GM12891 (cell line): ENCODE measurements at regions not wholly inside any gene's neighbourhood (a gene's known extent, or its start where the extent isn't known, plus 50 kb on each side); places are given as distances from the start of the nearest gene placed in this dataset.

ENCODE experiments used
- PAX5 ChIP-seq: IDR thresholded peaks from 2 replicates; pipeline ENCODE4 v1.6.1; 2011; ENCODE audit warnings: low read length, moderate library complexity, mild to moderate bottlenecking; ENCODE audit not compliant: insufficient read depth, severe bottlenecking
- POLR2A ChIP-seq: IDR thresholded peaks from 2 replicates; pipeline ENCODE4 v1.6.1; 2011; ENCODE audit warnings: low read depth, low read length, control low read depth
- POLR2AphosphoS5 ChIP-seq: IDR thresholded peaks from 2 replicates; pipeline ENCODE4 v1.6.1; 2011; ENCODE audit warnings: low read depth, low read length, control low read depth
- POU2F2 ChIP-seq: IDR thresholded peaks from 2 replicates; pipeline ENCODE4 v1.6.1; 2011; ENCODE audit warnings: low read depth, mild to moderate bottlenecking, control low read depth, low read length, moderate library complexity
- SPI1 ChIP-seq: IDR thresholded peaks from 2 replicates; pipeline ENCODE4 v1.6.1; 2011; ENCODE audit warnings: low read depth, low read length, control low read depth
- TAF1 ChIP-seq: IDR thresholded peaks from 2 replicates; pipeline ENCODE4 v1.6.1; 2011; ENCODE audit warnings: low read depth, low read length, control low read depth

DNA sequence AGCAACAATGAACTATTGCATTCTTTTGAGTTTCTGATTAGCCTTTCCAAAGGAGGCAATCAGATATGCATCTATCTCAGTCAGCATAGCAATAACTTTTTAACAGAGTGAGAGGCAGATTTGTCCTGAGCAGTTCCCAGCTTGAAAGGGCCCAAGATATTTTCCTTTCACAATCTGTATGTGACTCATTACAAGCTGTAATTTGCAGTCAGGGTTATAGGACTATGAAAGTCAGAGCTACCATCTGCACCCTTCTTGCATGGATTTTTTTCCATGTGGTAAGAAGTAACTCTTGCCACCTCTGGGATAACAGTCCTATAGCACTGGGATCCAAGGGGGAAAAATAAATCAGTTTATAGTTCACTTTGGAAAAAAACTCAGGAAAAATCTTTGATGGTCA, 318.2 kb upstream of the RGS17 start:
- no peak for TF ChIP-seq POLR2AphosphoS5
- no peak for TF ChIP-seq POLR2A
- TF ChIP-seq TAF1 = no peak
- no peak for TF ChIP-seq POU2F2
- no peak for TF ChIP-seq SPI1
- no peak for TF ChIP-seq PAX5
